Muscle of back (tissue), 3 donors: ENCODE measurements at regions not wholly inside any gene's neighbourhood (a gene's known extent, or its start where the extent isn't known, plus 50 kb on each side); places are given as distances from the start of the nearest gene placed in this dataset.

Experiments
- DNase-seq, 3 donors: peaks; one replicate each; pipeline versions ENCODE4 v3.0.0 to v3.0.0-alpha.2; 2013

- DNase-seq, result no peak
These were observed 318.6 kb upstream of the DIO3 start for GRCh38 chr14:101242442-101243385.

- no peak for DNase-seq
These were observed 317.5 kb upstream of the DIO3 start for GRCh38 chr14:101243587-101244338.

GRCh38 chr14:101246894-101247841 is 314.1 kb upstream of the DIO3 start:
- no peak for DNase-seq

GRCh38 chr14:101247842-101248725 is 313.2 kb upstream of the DIO3 start:
- DNase-seq, result no peak

GRCh38 chr14:101248840-101249675 is 312.2 kb upstream of the DIO3 start:
- DNase-seq, result no peak

- DNase-seq, result no peak
These were observed 311.6 kb upstream of the DIO3 start for GRCh38 chr14:101249676-101250036.

- no peak for DNase-seq
These were observed 310.9 kb upstream of the DIO3 start for GRCh38 chr14:101250336-101250947.

GRCh38 chr14:101250948-101251811 is 310.1 kb upstream of the DIO3 start:
- DNase-seq, result no peak

- no peak for DNase-seq
These were observed 309.4 kb upstream of the DIO3 start for GRCh38 chr14:101251812-101252442.

GRCh38 chr14:101252443-101253214 is 308.7 kb upstream of the DIO3 start:
- no peak for DNase-seq

GRCh38 chr14:101253948-101254347 is 307.3 kb upstream of the DIO3 start:
- no peak for DNase-seq

- DNase-seq, result peak in 2 of 3 donors; percentile 22 to 37
These were observed 306.2 kb upstream of the DIO3 start for GRCh38 chr14:101254805-101255764.

GRCh38 chr14:101255765-101256125 is 305.6 kb upstream of the DIO3 start:
- no peak for DNase-seq

- DNase-seq, result no peak
These were observed 305.0 kb upstream of the DIO3 start for GRCh38 chr14:101256266-101256665.

- no peak for DNase-seq
These were observed 303.7 kb upstream of the DIO3 start for GRCh38 chr14:101257551-101257950.

- no peak for DNase-seq
These were observed 301.5 kb upstream of the DIO3 start for GRCh38 chr14:101259748-101260147.
